ENCODE measurements at regions not wholly inside any gene's neighbourhood (a gene's known extent, or its start where the extent isn't known, plus 50 kb on each side); places are given as distances from the start of the nearest gene placed in this dataset.

- 89% methylated on average over 4 of the region's 4 CpGs for WGBS
- Histone ChIP-seq H3K27me3 (peaks cover 4% of the 10 kb centered on the region), H3K4me3 (no peak overlapping the region), H3K4me1 (no peaks in the 10 kb centered on the region), H3K9me3 (no peaks in the 10 kb centered on the region), H3K36me3 (no peaks in the 10 kb centered on the region), H3K27ac (no peak overlapping the region)
- TF ChIP-seq CTCF (IDR thresholded peaks at IDR 0.05) = no peak
- TF ChIP-seq POLR2A (IDR thresholded peaks at IDR 0.05) = no peak
- no peak for TF ChIP-seq EP300 (IDR thresholded peaks at IDR 0.05)
- no peak for TF ChIP-seq POLR2AphosphoS5 (IDR thresholded peaks at IDR 0.05)
- DNase-seq (ENCODE audit: low spot score in 2 of 2) = no peak
Observed at GRCh38 chr1:232883992-232884661, 66.3 kb upstream of the NTPCR start.

DNA sequence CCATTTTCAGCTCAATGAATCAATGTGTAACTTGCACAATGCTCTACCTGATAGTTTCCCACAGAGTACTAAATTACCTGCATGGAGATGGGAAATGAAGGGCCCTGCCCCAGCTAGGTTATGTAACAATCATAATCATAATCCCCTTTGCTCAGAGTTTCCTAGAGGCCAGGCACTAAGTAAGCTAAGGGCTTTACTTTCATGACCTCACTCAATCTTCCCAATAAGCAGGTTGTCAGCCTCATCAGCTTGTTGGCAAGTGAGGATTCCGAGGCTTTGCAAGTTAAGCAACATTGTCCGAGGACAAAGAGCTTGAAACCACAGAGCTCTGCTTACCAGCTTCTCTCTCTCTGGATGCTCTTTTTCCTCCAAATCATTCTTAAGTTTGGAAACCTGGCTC lies 64.1 kb upstream of the NTPCR start:
- 58% methylated on average over 2 of the region's 2 CpGs for WGBS
- TF ChIP-seq POLR2A (IDR thresholded peaks at IDR 0.05) (no peak), EP300 (IDR thresholded peaks at IDR 0.05) (no peak), POLR2AphosphoS5 (IDR thresholded peaks at IDR 0.05) (no peak), CTCF (IDR thresholded peaks at IDR 0.05) (no peak)
- DNase-seq (ENCODE audit: low spot score in 2 of 2) = no peak

DNA sequence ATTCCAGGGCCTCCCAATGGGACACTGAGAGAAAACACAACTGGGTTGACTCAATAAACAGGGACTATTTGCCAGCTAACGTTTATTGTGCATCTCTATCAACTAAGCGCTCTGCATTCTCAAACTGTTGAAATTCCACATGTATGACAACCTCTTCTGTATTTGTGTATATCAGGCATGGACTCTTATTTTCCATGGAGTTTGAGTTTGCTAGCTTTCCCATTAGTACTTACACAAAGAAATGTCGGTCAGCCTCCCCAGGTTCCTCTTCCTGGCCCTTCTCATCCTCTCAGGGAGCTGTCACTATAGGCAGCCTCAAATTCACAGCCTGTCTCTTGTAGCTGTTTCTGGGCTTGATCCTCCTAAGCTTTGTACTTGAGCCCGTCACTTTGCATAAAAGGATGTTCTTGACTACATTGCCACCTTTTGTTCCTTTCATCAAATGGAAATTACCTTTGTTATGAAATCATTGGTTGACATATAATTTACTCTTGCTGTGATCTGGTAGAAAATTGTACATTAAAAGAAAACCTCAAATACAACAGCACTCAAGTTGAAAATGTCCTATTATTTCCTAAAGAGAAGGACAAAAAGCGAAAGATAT lies 60.0 kb upstream of the NTPCR start:
- Histone ChIP-seq H3K36me3 (no peaks in the 10 kb centered on the region), H3K4me1 (no peaks in the 10 kb centered on the region), H3K27ac (no peak overlapping the region), H3K27me3 (no peaks in the 10 kb centered on the region), H3K4me3 (no peak overlapping the region), H3K9me3 (peaks cover 4% of the 10 kb centered on the region)
- WGBS = 85% methylated on average over 5 of the region's 5 CpGs
- TF ChIP-seq CTCF (IDR thresholded peaks at IDR 0.05) (no peak), POLR2AphosphoS5 (IDR thresholded peaks at IDR 0.05) (no peak), EP300 (IDR thresholded peaks at IDR 0.05) (no peak), POLR2A (IDR thresholded peaks at IDR 0.05) (no peak)
- DNase-seq (ENCODE audit: low spot score in 2 of 2) = no peak

More for the DNA sequence above, 64.1 kb upstream of the NTPCR start:
- Histone ChIP-seq H3K4me3 (no peak overlapping the region), H3K4me1 (no peaks in the 10 kb centered on the region), H3K27me3 (peaks cover 4% of the 10 kb centered on the region), H3K9me3 (no peaks in the 10 kb centered on the region), H3K36me3 (no peaks in the 10 kb centered on the region), H3K27ac (no peak overlapping the region)

DNA sequence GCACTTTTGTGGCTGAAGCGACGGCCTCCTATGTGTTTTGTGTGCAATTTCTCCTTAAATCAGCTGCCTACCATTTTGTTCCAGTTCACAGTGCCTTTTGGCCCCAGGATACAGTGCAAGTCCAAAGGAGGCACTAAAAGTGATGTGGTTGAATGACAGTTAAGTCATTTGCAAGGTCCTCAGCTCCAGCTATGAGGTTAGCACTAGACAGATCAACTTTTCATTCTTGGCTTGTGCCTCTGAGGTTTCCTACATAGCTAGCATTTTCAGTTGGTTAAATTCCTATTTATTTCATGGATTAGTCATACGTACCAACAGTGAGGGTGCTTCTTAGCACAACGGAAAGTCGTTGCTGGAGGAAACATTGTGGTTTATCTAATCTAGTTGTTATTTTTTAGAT lies 59.3 kb upstream of the NTPCR start:
- H3K27me3 ChIP-seq = no peaks in the 10 kb centered on the region
- 64% methylated on average over 5 of the region's 5 CpGs for WGBS
- no peak for DNase-seq (ENCODE audit: low spot score in 2 of 2)
- H3K4me3 ChIP-seq = no peak overlapping the region
- H3K36me3 ChIP-seq = no peaks in the 10 kb centered on the region
- H3K27ac ChIP-seq = no peak overlapping the region
- peaks cover 4% of the 10 kb centered on the region for H3K9me3 ChIP-seq
- H3K4me1 ChIP-seq = no peaks in the 10 kb centered on the region
- TF ChIP-seq EP300 (IDR thresholded peaks at IDR 0.05) (no peak), POLR2AphosphoS5 (IDR thresholded peaks at IDR 0.05) (no peak), CTCF (IDR thresholded peaks at IDR 0.05) (no peak), POLR2A (IDR thresholded peaks at IDR 0.05) (no peak)

GRCh38 chr1:232891656-232892317 lies 58.6 kb upstream of the NTPCR start:
- Histone ChIP-seq H3K4me1 (no peaks in the 10 kb centered on the region), H3K9me3 (peaks cover 4% of the 10 kb centered on the region), H3K4me3 (no peak overlapping the region), H3K36me3 (no peaks in the 10 kb centered on the region), H3K27ac (no peak overlapping the region), H3K27me3 (no peaks in the 10 kb centered on the region)
- DNase-seq (ENCODE audit: low spot score in 2 of 2) = no peak
- WGBS = 92% methylated on average over 6 of the region's 6 CpGs
- no peak for TF ChIP-seq CTCF (IDR thresholded peaks at IDR 0.05)
- no peak for TF ChIP-seq EP300 (IDR thresholded peaks at IDR 0.05)
- TF ChIP-seq POLR2AphosphoS5 (IDR thresholded peaks at IDR 0.05) = no peak
- no peak for TF ChIP-seq POLR2A (IDR thresholded peaks at IDR 0.05)

Data from suprapubic skin (tissue), 4 donors.